ENCODE measurements at regions not wholly inside any gene's neighbourhood (a gene's known extent, or its start where the extent isn't known, plus 50 kb on each side); places are given as distances from the start of the nearest gene placed in this dataset.

- no peak for DNase-seq (ENCODE audit: low read depth)
Measured at GRCh38 chr17:77905766-77906165, 52.7 kb upstream of the TNRC6C start.

DNA sequence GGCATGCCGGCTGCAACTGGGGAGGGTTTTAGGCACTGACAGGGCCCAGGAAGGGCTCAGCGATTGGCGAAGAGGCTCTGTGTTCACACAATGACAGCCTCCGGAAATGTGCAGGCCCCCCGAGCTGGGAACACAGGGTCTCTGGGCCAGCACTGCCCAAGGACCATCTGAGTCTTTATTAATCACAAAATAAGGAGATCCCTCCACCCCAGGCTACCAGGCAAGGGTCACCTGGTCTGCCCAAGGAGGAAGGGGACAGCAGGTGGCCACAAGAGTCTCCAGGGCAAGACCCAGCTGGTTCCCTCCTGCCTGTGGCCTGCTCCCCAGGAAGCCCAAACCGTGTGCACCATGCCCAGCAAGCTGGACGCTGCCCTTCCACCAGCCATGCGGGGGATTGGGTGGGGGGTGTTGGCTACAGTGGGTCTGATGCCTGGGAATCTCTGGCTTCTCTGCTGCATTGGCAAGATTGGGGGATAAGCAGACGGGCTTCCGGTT is 52.1 kb upstream of the TNRC6C start:
- no peak for DNase-seq (ENCODE audit: low read depth)

GRCh38 chr17:77907497-77908461 is 50.7 kb upstream of the TNRC6C start:
- DNase-seq (ENCODE audit: low read depth): no peak

- DNase-seq (ENCODE audit: low read depth): no peak
Measured at GRCh38 chr17:77908501-77908900, 50.0 kb upstream of the TNRC6C start.
